ENCODE measurements at regions not wholly inside any gene's neighbourhood (a gene's known extent, or its start where the extent isn't known, plus 50 kb on each side); places are given as distances from the start of the nearest gene placed in this dataset.

DNA sequence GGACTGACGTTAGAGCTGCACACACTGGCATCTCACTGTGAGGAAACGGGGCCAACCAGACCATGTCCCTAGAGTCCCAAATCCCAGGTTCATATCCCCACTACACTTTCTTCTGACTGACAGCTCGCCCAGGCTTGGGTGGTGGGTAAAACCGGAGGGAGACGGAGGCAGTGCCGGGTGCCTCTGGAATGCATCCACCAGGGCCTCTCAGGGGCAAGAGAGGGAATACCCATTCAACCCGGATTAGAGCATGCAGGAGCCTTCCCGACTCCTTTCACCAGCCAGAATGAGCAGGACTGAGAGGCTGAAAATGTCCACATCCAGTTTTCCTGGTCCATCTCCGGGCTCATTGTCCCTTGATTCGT is 297.2 kb downstream of the ADGRD1 start:
- intact Hi-C loops (cut with DNase I) = no loop called here
- DNase-seq = no peak

GRCh38 chr12:131251336-131252101 is 297.8 kb downstream of the ADGRD1 start:
- Histone ChIP-seq H3K27ac (no peak overlapping the region), H3K4me1 (no peaks in the 10 kb centered on the region), H3K36me3 (replicated peaks in 1 of 2; ENCODE audit: insufficient read depth in 1 of 2, low read depth in 2 of 2) (no peaks in the 10 kb centered on the region), H3K4me3 (no peak overlapping the region), H3K9me3 (peaks cover 0 to 4% (median 0%) of the 10 kb centered on the region in 3 donors), H3K27me3 (no peaks in the 10 kb centered on the region)
- TF ChIP-seq, protein P1, sequence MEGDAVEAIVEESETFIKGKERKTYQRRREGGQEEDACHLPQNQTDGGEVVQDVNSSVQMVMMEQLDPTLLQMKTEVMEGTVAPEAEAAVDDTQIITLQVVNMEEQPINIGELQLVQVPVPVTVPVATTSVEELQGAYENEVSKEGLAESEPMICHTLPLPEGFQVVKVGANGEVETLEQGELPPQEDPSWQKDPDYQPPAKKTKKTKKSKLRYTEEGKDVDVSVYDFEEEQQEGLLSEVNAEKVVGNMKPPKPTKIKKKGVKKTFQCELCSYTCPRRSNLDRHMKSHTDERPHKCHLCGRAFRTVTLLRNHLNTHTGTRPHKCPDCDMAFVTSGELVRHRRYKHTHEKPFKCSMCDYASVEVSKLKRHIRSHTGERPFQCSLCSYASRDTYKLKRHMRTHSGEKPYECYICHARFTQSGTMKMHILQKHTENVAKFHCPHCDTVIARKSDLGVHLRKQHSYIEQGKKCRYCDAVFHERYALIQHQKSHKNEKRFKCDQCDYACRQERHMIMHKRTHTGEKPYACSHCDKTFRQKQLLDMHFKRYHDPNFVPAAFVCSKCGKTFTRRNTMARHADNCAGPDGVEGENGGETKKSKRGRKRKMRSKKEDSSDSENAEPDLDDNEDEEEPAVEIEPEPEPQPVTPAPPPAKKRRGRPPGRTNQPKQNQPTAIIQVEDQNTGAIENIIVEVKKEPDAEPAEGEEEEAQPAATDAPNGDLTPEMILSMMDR (IDR thresholded peaks at IDR 0.05) = no peak
- TF ChIP-seq POLR2A (IDR thresholded peaks at IDR 0.05) = no peak
- ATAC-seq (peak; percentile 3), DNase-seq (no peak)
- 49% methylated on average over 11 to 16 of the region's 16 CpGs for WGBS, 2 donors
- intact Hi-C loops (cut with DNase I) = no loop called here

More for the DNA sequence above, 297.2 kb downstream of the ADGRD1 start:
- no peak overlapping the region for H3K4me3 ChIP-seq
- no peak for TF ChIP-seq POLR2A (IDR thresholded peaks at IDR 0.05)
- TF ChIP-seq, protein P1 (IDR thresholded peaks at IDR 0.05) = no peak
- H3K9me3 ChIP-seq = no peaks in the 10 kb centered on the region
- no peak for ATAC-seq
- WGBS, 2 donors = 47 to 65% methylated on average over 6 to 10 of the region's 10 CpGs
- no peaks in the 10 kb centered on the region for H3K27me3 ChIP-seq
- H3K36me3 ChIP-seq (replicated peaks in 1 of 2; ENCODE audit: insufficient read depth in 1 of 2, low read depth in 2 of 2) = no peaks in the 10 kb centered on the region
- no peaks in the 10 kb centered on the region for H3K4me1 ChIP-seq
- H3K27ac ChIP-seq = no peak overlapping the region

DNA sequence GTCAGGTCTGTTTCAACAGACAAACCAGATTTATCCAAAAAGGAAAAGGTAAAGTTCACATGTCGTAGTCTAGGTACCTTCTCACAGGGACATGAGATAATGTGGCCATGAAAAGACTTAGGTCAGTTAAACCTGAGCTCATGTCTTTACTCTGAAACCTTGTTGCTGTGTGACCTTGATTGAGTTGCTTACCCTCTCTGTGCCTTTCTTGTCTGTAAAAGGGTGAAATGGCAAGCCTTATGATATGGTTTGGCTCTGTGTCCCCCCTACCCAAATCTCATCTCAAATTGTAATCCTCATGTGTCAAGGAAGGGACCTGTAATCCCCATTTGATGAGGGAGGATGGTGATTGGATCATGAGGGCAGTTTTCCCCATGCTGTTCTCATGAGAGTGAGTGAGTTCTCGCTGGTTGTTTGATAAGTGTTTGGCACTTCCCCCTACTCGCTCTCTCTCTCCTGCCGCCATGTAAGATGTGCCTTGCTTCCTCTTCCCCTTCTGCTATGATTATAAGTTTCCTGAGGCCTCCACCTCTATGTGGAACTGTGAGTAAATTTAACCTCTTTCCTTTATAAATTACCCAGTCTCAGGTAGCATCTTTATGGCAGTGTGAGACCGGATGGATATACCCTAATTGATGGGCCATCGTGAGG is 299.8 kb downstream of the ADGRD1 start:
- Histone ChIP-seq H3K27me3 (no peaks in the 10 kb centered on the region), H3K9me3 (peaks cover 0 to 6% (median 0%) of the 10 kb centered on the region in 3 donors), H3K36me3 (replicated peaks in 1 of 2; ENCODE audit: insufficient read depth in 1 of 2, low read depth in 2 of 2) (no peaks in the 10 kb centered on the region), H3K27ac (no peak overlapping the region), H3K4me1 (no peaks in the 10 kb centered on the region), H3K4me3 (no peak overlapping the region)
- WGBS, 2 donors = 76 to 79% methylated on average over 6 of the region's 6 CpGs
- no peak for TF ChIP-seq POLR2A (IDR thresholded peaks at IDR 0.05)
- TF ChIP-seq, protein P1 (IDR thresholded peaks at IDR 0.05) = no peak
- intact Hi-C loops (cut with DNase I) = no loop called here
- no peak for DNase-seq
- no peak for ATAC-seq

- TF ChIP-seq, protein P1 (IDR thresholded peaks at IDR 0.05) = no peak
- TF ChIP-seq POLR2A (IDR thresholded peaks at IDR 0.05) = no peak
- intact Hi-C loops (cut with DNase I) = no loop called here
- H3K36me3 ChIP-seq (replicated peaks in 1 of 2; ENCODE audit: insufficient read depth in 1 of 2, low read depth in 2 of 2) = no peaks in the 10 kb centered on the region
- H3K27me3 ChIP-seq = no peaks in the 10 kb centered on the region
- no peak overlapping the region for H3K27ac ChIP-seq
- H3K4me3 ChIP-seq = no peak overlapping the region
- DNase-seq (no peak), ATAC-seq (no peak)
- H3K4me1 ChIP-seq = no peaks in the 10 kb centered on the region
- H3K9me3 ChIP-seq = peaks cover 0 to 6% (median 0%) of the 10 kb centered on the region in 3 donors
- 63% methylated on average over 2 of the region's 2 CpGs for WGBS, 2 donors
Measured at GRCh38 chr12:131254374-131254773, 300.7 kb downstream of the ADGRD1 start.
